CD14-positive monocyte (primary cell): ENCODE measurements at regions not wholly inside any gene's neighbourhood (a gene's known extent, or its start where the extent isn't known, plus 50 kb on each side); places are given as distances from the start of the nearest gene placed in this dataset.

Source experiments
- DNase-seq, 3 donors: peaks; one replicate each; pipeline ENCODE4 v3.0.0-alpha.2; 2011 to 2022
- H2AFZ ChIP-seq: 2 replicates; pipeline ENCODE4 v1.6.0; 2012; ENCODE audit warnings: mild to moderate bottlenecking, low read depth, low read length, inconsistent platforms; ENCODE audit not compliant: insufficient read depth, poor library complexity, severe bottlenecking
- H3K27ac ChIP-seq, 2 donors: 1 replicate in 1 of 2; 2 replicates in 1 of 2; pipeline ENCODE4 v1.5.1; 2012 to 2013; ENCODE audit warnings: low read length in 2 of 2, control low read depth in 1 of 2, inconsistent platforms in 1 of 2, low read depth in 1 of 2, mild to moderate bottlenecking in 1 of 2
- H3K27me3 ChIP-seq, 2 donors: one replicate each; pipeline versions ENCODE4 v1.6.0 to v1.6.1; 2011 to 2013; ENCODE audit warnings: low read length in 2 of 2; ENCODE audit not compliant: control insufficient read depth in 2 of 2, insufficient read depth in 2 of 2
- H3K36me3 ChIP-seq, 2 donors: replicated peaks in 1 of 2; 1 replicate in 1 of 2; 2 replicates in 1 of 2; pipeline versions ENCODE4 v1.5.1 to v1.6.1; 2012 to 2013; ENCODE audit warnings: low read length in 2 of 2, control low read depth in 1 of 2, inconsistent platforms in 1 of 2, mild to moderate bottlenecking in 1 of 2; ENCODE audit not compliant: insufficient read depth in 2 of 2, control insufficient read depth in 1 of 2
- H3K4me1 ChIP-seq, 2 donors: 1 replicate in 1 of 2; 2 replicates in 1 of 2; pipeline versions ENCODE4 v1.5.1 to v1.6.1; 2012 to 2013; ENCODE audit warnings: low read length in 2 of 2, control low read depth in 1 of 2, inconsistent platforms in 1 of 2, mild to moderate bottlenecking in 1 of 2, moderate library complexity in 1 of 2; ENCODE audit not compliant: insufficient read depth in 2 of 2, control insufficient read depth in 1 of 2
- H3K4me2 ChIP-seq: replicated peaks from 2 replicates; pipeline ENCODE3; 2012; ENCODE audit warnings: low read length, moderate library complexity, mild to moderate bottlenecking; ENCODE audit not compliant: poor library complexity, severe bottlenecking; ENCODE audit errors: extremely low read depth
- H3K4me3 ChIP-seq, 3 experiments: fragments of 200-600 bp in 1 of 3; sonication (generic) in 1 of 3; replicated peaks in 1 of 3; 1 replicate in 2 of 3; 2 replicates in 1 of 3; pipeline ENCODE4 v1.5.1; 2011 to 2013; ENCODE audit warnings: low read length in 3 of 3, mild to moderate bottlenecking in 3 of 3, control low read depth in 2 of 3, low read depth in 2 of 3, inconsistent platforms in 1 of 3, moderate library complexity in 1 of 3
- H3K79me2 ChIP-seq: 2 replicates; pipeline ENCODE4 v1.6.0; 2012; ENCODE audit warnings: mild to moderate bottlenecking, control low read depth, inconsistent platforms, low read length, moderate library complexity; ENCODE audit not compliant: insufficient read depth
- H3K9ac ChIP-seq: 2 replicates; pipeline ENCODE4 v1.6.0; 2017; ENCODE audit warnings: low read length, mild to moderate bottlenecking; ENCODE audit not compliant: insufficient read depth, poor library complexity, severe bottlenecking
- H3K9me3 ChIP-seq, 2 donors: replicated peaks in 1 of 2; 1 replicate in 1 of 2; 2 replicates in 1 of 2; pipeline versions ENCODE4 v1.5.1 to v1.6.1; 2012 to 2013; ENCODE audit warnings: low read length in 2 of 2, control low read depth in 1 of 2; ENCODE audit not compliant: control insufficient read depth in 1 of 2, insufficient read depth in 1 of 2
- H4K20me1 ChIP-seq: 2 replicates; pipeline ENCODE4 v1.6.0; 2012; ENCODE audit warnings: mild to moderate bottlenecking, low read length, control low read depth, moderate library complexity; ENCODE audit not compliant: insufficient read depth
- H3K27ac Mint-ChIP-seq, 7 donors: one replicate each; pipeline ENCODE4 v1.8.0; 2020; ENCODE audit warnings: mild to moderate bottlenecking in 7 of 7, mixed read lengths in 7 of 7, moderate library complexity in 6 of 7, inconsistent platforms in 2 of 7
- H3K27me3 Mint-ChIP-seq, 3 donors: one replicate each; pipeline ENCODE4 v1.8.0; 2021 to 2022; ENCODE audit warnings: low read depth in 3 of 3, mild to moderate bottlenecking in 3 of 3, mixed read lengths in 3 of 3, moderate library complexity in 3 of 3, inconsistent platforms in 1 of 3
- H3K36me3 Mint-ChIP-seq, 2 donors: one replicate each; pipeline ENCODE4 v1.8.0; 2020; ENCODE audit warnings: mixed read lengths in 2 of 2, inconsistent platforms in 1 of 2, mild to moderate bottlenecking in 1 of 2
- H3K4me1 Mint-ChIP-seq: one replicate; pipeline ENCODE4 v1.8.0; 2020; ENCODE audit warnings: mild to moderate bottlenecking, mixed read lengths
- H3K4me3 Mint-ChIP-seq, 2 donors: one replicate each; pipeline ENCODE4 v1.8.0; 2020; ENCODE audit warnings: mild to moderate bottlenecking in 2 of 2, mixed read lengths in 2 of 2, moderate library complexity in 1 of 2
- H3K9me3 Mint-ChIP-seq, 7 donors: one replicate each; pipeline ENCODE4 v1.8.0; 2020 to 2022; ENCODE audit warnings: mixed read lengths in 7 of 7, mild to moderate bottlenecking in 6 of 7, moderate library complexity in 6 of 7, inconsistent platforms in 2 of 7
- CTCF ChIP-seq: fragments of 200-600 bp; IDR thresholded peaks from one replicate; pipeline ENCODE4 v1.8.0; 2022; ENCODE audit warnings: antibody characterized with exemption, mild to moderate bottlenecking
- WGBS: methylation state at CpG from one replicate; pipeline ENCODE4 v1.1.5; 2013; ENCODE audit warnings: missing lambda C conversion rate; ENCODE audit not compliant: insufficient coverage; 5-methylcytosine and 5-hydroxymethylcytosine counted together
- intact Hi-C, 2 donors: fragments of 100-400 bp; cut with micrococcal nuclease; formaldehyde crosslinking; loops; one replicate each; pipeline versions ENCODE4 v1.15.0 to v1.15.1; 2023

- H3K9me3 Mint-ChIP-seq = no peaks in the 10 kb centered on the region
- Histone ChIP-seq H3K79me2 (no peaks in the 10 kb centered on the region), H3K9ac (no peak overlapping the region), H3K27me3 (no peaks in the 10 kb centered on the region), H3K4me1 (no peaks in the 10 kb centered on the region), H3K9me3 (no peaks in the 10 kb centered on the region), H3K4me3 (no peak overlapping the region), H4K20me1 (no peaks in the 10 kb centered on the region), H2AFZ (no peak overlapping the region), H3K27ac (no peak overlapping the region), H3K4me2 (no peak overlapping the region), H3K36me3 (no peaks in the 10 kb centered on the region)
- H3K36me3 Mint-ChIP-seq = no peaks in the 10 kb centered on the region
- no peak overlapping the region for H3K27ac Mint-ChIP-seq
- intact Hi-C loops = no loop called here
- no peak for TF ChIP-seq CTCF
- no peak overlapping the region for H3K4me3 Mint-ChIP-seq
- no peak for DNase-seq
- H3K27me3 Mint-ChIP-seq = no peaks in the 10 kb centered on the region
- 100% methylated on average over 1 of the region's 5 CpGs for WGBS
- no peaks in the 10 kb centered on the region for H3K4me1 Mint-ChIP-seq
Measured at GRCh38 chr21:38646213-38646837, 148.0 kb upstream of the ERG start.

DNA sequence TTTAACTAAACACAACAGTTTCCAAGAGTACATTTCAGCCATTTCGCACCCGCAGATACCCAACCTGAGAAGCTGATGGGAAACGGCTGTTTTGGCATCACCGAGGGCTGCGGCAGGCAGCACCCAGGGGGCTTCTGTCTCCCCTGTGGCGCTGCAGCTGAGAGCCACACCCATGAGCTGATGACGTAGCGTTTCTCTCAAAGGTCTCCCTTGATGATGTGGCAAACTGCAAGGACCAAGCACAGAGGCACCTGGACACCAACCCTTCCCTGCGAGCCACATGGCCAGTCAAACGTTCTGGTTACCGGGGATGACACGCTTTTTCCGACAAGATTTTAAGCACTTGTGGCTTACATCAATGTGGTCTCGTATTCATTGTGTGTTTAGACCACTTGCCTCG is 150.8 kb upstream of the ERG start:
- no peaks in the 10 kb centered on the region for H3K27me3 ChIP-seq
- TF ChIP-seq CTCF = no peak
- no peaks in the 10 kb centered on the region for H3K9me3 ChIP-seq
- H3K36me3 Mint-ChIP-seq = no peaks in the 10 kb centered on the region
- no peak for DNase-seq
- H3K4me1 Mint-ChIP-seq = no peaks in the 10 kb centered on the region
- H2AFZ ChIP-seq = no peak overlapping the region
- H3K4me1 ChIP-seq = no peaks in the 10 kb centered on the region
- H3K9ac ChIP-seq = no peak overlapping the region
- no peaks in the 10 kb centered on the region for H3K36me3 ChIP-seq
- H3K27me3 Mint-ChIP-seq = no peaks in the 10 kb centered on the region
- no peak overlapping the region for H3K4me3 Mint-ChIP-seq
- H4K20me1 ChIP-seq = no peaks in the 10 kb centered on the region
- WGBS = 95% methylated on average over 8 of the region's 15 CpGs
- no peak overlapping the region for H3K4me2 ChIP-seq
- no peak overlapping the region for H3K4me3 ChIP-seq
- no peaks in the 10 kb centered on the region for H3K9me3 Mint-ChIP-seq
- no peaks in the 10 kb centered on the region for H3K79me2 ChIP-seq
- H3K27ac Mint-ChIP-seq = peak overlapping the region in 1 of 7 donors; percentile 25
- intact Hi-C loops = no loop called here
- H3K27ac ChIP-seq = no peak overlapping the region
